H1 (cell line): ENCODE measurements at regions not wholly inside any gene's neighbourhood (a gene's known extent, or its start where the extent isn't known, plus 50 kb on each side); places are given as distances from the start of the nearest gene placed in this dataset.

Experiments used
- CTCF ChIA-PET: fragments of 300-600 bp; sonication (Branson Sonifier 250); formaldehyde crosslinking; loops from one replicate; lab custom pipeline; 2021; ENCODE audit not compliant: partially characterized antibody; lab: Charles Lee
- POLR2A ChIA-PET: fragments of 300-600 bp; sonication (Branson Sonifier 250); formaldehyde crosslinking; loops from one replicate; lab custom pipeline; 2021; ENCODE audit warnings: inconsistent platforms; ENCODE audit not compliant: partially characterized antibody; lab: Charles Lee
- DNase-seq, 2 experiments: peaks; one replicate each; pipeline versions ENCODE4 v3.0.0 to v3.0.0-alpha.2; 2010 to 2022; ENCODE audit warnings: low spot score in 2 of 2, low read depth in 1 of 2, mixed read lengths in 1 of 2
- FAIRE-seq: peaks from 2 replicates; lab custom pipeline; 2011; peaks lifted over from hg19 to GRCh38; lab: Jason Lieb, UNC
- H2AFZ ChIP-seq: 2 replicates; pipeline ENCODE4 v1.8.1; 2012; ENCODE audit warnings: low read length, inconsistent platforms
- H2AK5ac ChIP-seq: 2 replicates; pipeline ENCODE4 v1.6.1; 2013; ENCODE audit warnings: low read depth, low read length
- H2BK120ac ChIP-seq: replicated peaks from 2 replicates; pipeline ENCODE3; 2013; ENCODE audit warnings: low read depth, low read length, inconsistent platforms
- H2BK12ac ChIP-seq: 2 replicates; pipeline ENCODE4 v1.6.1; 2013; ENCODE audit warnings: low read depth, low read length
- H2BK15ac ChIP-seq: 2 replicates; pipeline ENCODE4 v1.6.1; 2013; ENCODE audit warnings: low read length
- H2BK20ac ChIP-seq: 2 replicates; pipeline ENCODE4 v1.6.1; 2013; ENCODE audit warnings: low read length
- H2BK5ac ChIP-seq: 2 replicates; pipeline ENCODE4 v1.6.1; 2013; ENCODE audit warnings: low read depth, low read length
- H3K14ac ChIP-seq: 2 replicates; pipeline ENCODE4 v1.6.1; 2013; ENCODE audit warnings: inconsistent platforms; ENCODE audit not compliant: insufficient read length
- H3K18ac ChIP-seq: 2 replicates; pipeline ENCODE4 v1.6.1; 2013; ENCODE audit warnings: low read length; ENCODE audit errors: extremely low read depth
- H3K23ac ChIP-seq: 2 replicates; pipeline ENCODE4 v1.6.1; 2013; ENCODE audit warnings: inconsistent platforms; ENCODE audit not compliant: insufficient read length
- H3K23me2 ChIP-seq: 2 replicates; pipeline ENCODE4 v1.6.1; 2013; ENCODE audit warnings: low read depth, low read length
- H3K27ac ChIP-seq: 2 replicates; pipeline ENCODE4 v1.6.1; 2011; ENCODE audit warnings: low read depth, low read length, inconsistent platforms
- H3K27me3 ChIP-seq, 4 experiments: replicated peaks in 1 of 4; 1 replicate in 1 of 4; 2 replicates in 3 of 4; pipeline versions ENCODE4 v1.6.1 to v1.8.1; 2011 to 2013; ENCODE audit warnings: low read length in 3 of 4, mild to moderate bottlenecking in 3 of 4, inconsistent platforms in 2 of 4, mixed read lengths in 2 of 4, moderate library complexity in 1 of 4; ENCODE audit not compliant: control insufficient read depth in 3 of 4, insufficient read depth in 3 of 4; ENCODE audit errors: extremely low read depth in 1 of 4
- H3K36me3 ChIP-seq, 4 experiments: 2 replicates each; pipeline versions ENCODE4 v1.6.1 to v1.8.1; 2011 to 2013; ENCODE audit warnings: mild to moderate bottlenecking in 4 of 4, low read length in 3 of 4, moderate library complexity in 2 of 4, control low read depth in 1 of 4, inconsistent platforms in 1 of 4; ENCODE audit not compliant: insufficient read depth in 4 of 4, control insufficient read depth in 2 of 4
- H3K4ac ChIP-seq: replicated peaks from 2 replicates; pipeline ENCODE3; 2013; ENCODE audit warnings: low read length, low read depth, mixed read lengths, inconsistent platforms; ENCODE audit not compliant: insufficient read length
- H3K4me1 ChIP-seq, 4 experiments: replicated peaks in 1 of 4; 1 replicate in 1 of 4; 2 replicates in 3 of 4; pipeline versions ENCODE4 v1.6.1 to v1.8.1; 2011 to 2013; ENCODE audit warnings: low read length in 3 of 4, inconsistent platforms in 2 of 4, mixed read lengths in 1 of 4; ENCODE audit not compliant: insufficient read depth in 4 of 4, control insufficient read depth in 3 of 4
- H3K4me2 ChIP-seq, 2 experiments: 2 replicates each; pipeline versions ENCODE4 v1.6.1 to v1.8.1; 2011 to 2013; ENCODE audit warnings: low read depth in 2 of 2, low read length in 2 of 2, control low read depth in 1 of 2, inconsistent platforms in 1 of 2, mild to moderate bottlenecking in 1 of 2; ENCODE audit not compliant: insufficient read depth in 1 of 2
- H3K4me3 ChIP-seq, 4 experiments: fragments of 200-600, 300-600 bp in 1 of 4; sonication (generic), shearing (Covaris generic), sonication (Bioruptor Twin) in 1 of 4; 2 replicates each; pipeline versions ENCODE4 v1.5.1 to v1.8.1; 2011 to 2016; ENCODE audit warnings: low read length in 4 of 4, low read depth in 3 of 4, control low read depth in 2 of 4, inconsistent platforms in 2 of 4, mild to moderate bottlenecking in 2 of 4, mixed read lengths in 1 of 4, moderate library complexity in 1 of 4; ENCODE audit not compliant: insufficient read depth in 2 of 4; ENCODE audit errors: extremely low read depth in 1 of 4
- H3K56ac ChIP-seq: replicated peaks from 2 replicates; pipeline ENCODE3; 2013; ENCODE audit warnings: low read depth, mild to moderate bottlenecking, mixed read lengths, low read length, inconsistent platforms; ENCODE audit not compliant: insufficient read length
- H3K79me1 ChIP-seq: 2 replicates; pipeline ENCODE4 v1.6.1; 2013; ENCODE audit warnings: low read depth, low read length, control low read depth
- H3K79me2 ChIP-seq, 2 experiments: 2 replicates each; pipeline versions ENCODE4 v1.6.1 to v1.8.1; 2012 to 2013; ENCODE audit warnings: low read length in 2 of 2, mild to moderate bottlenecking in 2 of 2, inconsistent platforms in 1 of 2; ENCODE audit not compliant: insufficient read depth in 2 of 2, control insufficient read depth in 1 of 2
- H3K9ac ChIP-seq, 4 experiments: replicated peaks in 1 of 4; 1 replicate in 1 of 4; 2 replicates in 3 of 4; pipeline versions ENCODE4 v1.6.1 to v1.8.1; 2011 to 2013; ENCODE audit warnings: low read depth in 3 of 4, low read length in 3 of 4, control low read depth in 2 of 4, mild to moderate bottlenecking in 2 of 4, moderate library complexity in 2 of 4, inconsistent platforms in 1 of 4; ENCODE audit errors: extremely low read depth in 1 of 4
- H3K9me3 ChIP-seq, 2 experiments: 2 replicates each; pipeline versions ENCODE4 v1.6.1 to v1.8.1; 2012 to 2013; ENCODE audit warnings: mild to moderate bottlenecking in 2 of 2, moderate library complexity in 2 of 2, control low read depth in 1 of 2, inconsistent platforms in 1 of 2, low read depth in 1 of 2, low read length in 1 of 2, mixed read lengths in 1 of 2; ENCODE audit not compliant: insufficient read depth in 2 of 2
- H4K20me1 ChIP-seq, 2 experiments: replicated peaks in 1 of 2; 2 replicates each; pipeline versions ENCODE3 to v1.8.1; 2011 to 2013; ENCODE audit warnings: inconsistent platforms in 2 of 2, low read length in 2 of 2, mild to moderate bottlenecking in 1 of 2; ENCODE audit not compliant: insufficient read depth in 2 of 2, control insufficient read depth in 1 of 2
- H4K5ac ChIP-seq: 2 replicates; pipeline ENCODE4 v1.6.1; 2013; ENCODE audit warnings: low read length, low read depth, mixed read lengths, inconsistent platforms; ENCODE audit not compliant: insufficient read length
- H4K8ac ChIP-seq: 2 replicates; pipeline ENCODE4 v1.8.0; 2013; ENCODE audit warnings: mild to moderate bottlenecking, moderate library complexity, low read length, inconsistent platforms; ENCODE audit not compliant: insufficient read depth; ENCODE audit errors: extremely low read depth
- H4K91ac ChIP-seq: replicated peaks from 2 replicates; pipeline ENCODE3; 2013; ENCODE audit warnings: low read length, mixed read lengths, inconsistent platforms; ENCODE audit not compliant: insufficient read length
- CBX5 ChIP-seq: fragments of 300-800, 300-1000 bp; sonication (generic); IDR thresholded peaks from 2 replicates; pipeline ENCODE4 v1.7.1; 2016; ENCODE audit warnings: antibody characterized with exemption, low read length, low read depth
- CBX8 ChIP-seq: fragments of 300-800, 300-1000 bp; sonication (generic); IDR thresholded peaks from 2 replicates; pipeline ENCODE4 v1.7.1; 2016; ENCODE audit warnings: low read depth, low read length, borderline replicate concordance
- FOSL1 ChIP-seq: IDR thresholded peaks from 2 replicates; pipeline ENCODE4 v1.6.1; 2011; ENCODE audit warnings: mild to moderate bottlenecking, low read depth, low read length, moderate library complexity; ENCODE audit not compliant: insufficient read depth
- GTF2F1 ChIP-seq: IDR thresholded peaks from 2 replicates; pipeline ENCODE4 v1.6.1; 2012; ENCODE audit warnings: low read depth, low read length, improper control_type of control experiment, borderline replicate concordance
- JUN ChIP-seq: IDR thresholded peaks from 2 replicates; pipeline ENCODE4 v1.6.1; 2011; ENCODE audit warnings: low read depth, mild to moderate bottlenecking, improper control_type of control experiment, low read length
- NANOG ChIP-seq: IDR thresholded peaks from 2 replicates; pipeline ENCODE4 v1.6.1; 2011; ENCODE audit warnings: low read length, low read depth, mild to moderate bottlenecking, inconsistent platforms; ENCODE audit not compliant: insufficient read depth, poor library complexity, severe bottlenecking
- RAD21 ChIP-seq, 2 experiments: IDR thresholded peaks in 1 of 2; conservative IDR thresholded peaks in 1 of 2; 2 replicates each; pipeline ENCODE4 v1.6.1; 2011; ENCODE audit warnings: low read depth in 2 of 2, low read length in 2 of 2, improper control_type of control experiment in 1 of 2, inconsistent platforms in 1 of 2, mild to moderate bottlenecking in 1 of 2, moderate library complexity in 1 of 2
- SP1 ChIP-seq: IDR thresholded peaks from 2 replicates; pipeline ENCODE4 v1.6.1; 2011; ENCODE audit warnings: low read depth, low read length
- SP2 ChIP-seq: IDR thresholded peaks from 2 replicates; pipeline ENCODE4 v1.6.1; 2012; ENCODE audit warnings: mild to moderate bottlenecking, low read length, inconsistent platforms
- TAF1 ChIP-seq: IDR thresholded peaks from 2 replicates; pipeline ENCODE4 v1.6.1; 2011; ENCODE audit warnings: mild to moderate bottlenecking, low read depth, low read length
- TAF7 ChIP-seq: optimal IDR thresholded peaks from 2 replicates; pipeline ENCODE3; 2011; ENCODE audit warnings: low read depth, mild to moderate bottlenecking, inconsistent platforms, low read length, moderate library complexity, borderline replicate concordance
- WGBS, 2 experiments: shearing (Covaris generic) in 1 of 2; methylation state at CpG; one replicate each; pipeline versions ENCODE4 v1.1.6 to v1.1.7; 2013 to 2015; ENCODE audit warnings: low lambda C conversion rate in 2 of 2, mixed read lengths in 2 of 2, inconsistent platforms in 1 of 2, low coverage in 1 of 2, missing lambda C conversion rate in 1 of 2; ENCODE audit not compliant: insufficient replicate concordance in 2 of 2, insufficient coverage in 1 of 2, insufficient read length in 1 of 2; ENCODE audit errors: extremely low coverage in 1 of 2, missing lambda C conversion rate in 1 of 2; 5-methylcytosine and 5-hydroxymethylcytosine counted together
- TF ChIP-seq, protein P1 (sequence below), 3 experiments: IDR thresholded peaks; 1 replicate in 2 of 3; 2 replicates in 1 of 3; pipeline versions ENCODE4 v1.5.1 to v1.6.1; 2011; ENCODE audit warnings: low read length in 3 of 3, mild to moderate bottlenecking in 3 of 3, inconsistent platforms in 2 of 3, low read depth in 1 of 3, moderate library complexity in 1 of 3; ENCODE audit not compliant: insufficient read depth in 1 of 3; ENCODE audit errors: control extremely low read depth in 1 of 3

DNA sequence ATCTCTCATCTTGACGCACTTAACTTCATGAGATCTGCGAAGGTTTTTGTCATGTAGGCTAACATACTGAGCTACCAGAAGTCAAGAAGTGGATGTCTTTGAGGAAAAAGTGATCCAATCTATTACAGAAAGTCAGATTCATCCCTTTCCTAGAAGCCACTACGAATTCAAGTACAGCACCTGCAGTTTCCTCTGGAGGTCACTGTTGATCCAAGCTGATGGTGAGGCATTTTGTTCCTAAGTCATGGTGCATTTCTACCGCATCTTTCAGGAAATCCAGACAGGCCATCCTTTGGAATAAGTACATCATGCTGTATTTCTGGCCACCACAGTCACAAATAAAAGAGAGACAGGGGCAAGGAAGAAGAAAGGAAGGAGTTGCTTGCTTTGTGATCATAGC, 541.0 kb downstream of the CDY2B start:
- H3K18ac ChIP-seq, result no peak overlapping the region
- no peak overlapping the region for H2BK120ac ChIP-seq
- TF ChIP-seq CBX8, result no peak
- TF ChIP-seq TAF1, result no peak
- TF ChIP-seq RAD21 (IDR thresholded peaks at IDR 0.05 in 1 of 2, conservative IDR thresholded peaks at IDR 0.05 in 1 of 2; ENCODE audit: low read depth in 2 of 2, low read length in 2 of 2), result peak; percentile 45 to 62
- no peak for TF ChIP-seq FOSL1
- TF ChIP-seq, protein P1, sequence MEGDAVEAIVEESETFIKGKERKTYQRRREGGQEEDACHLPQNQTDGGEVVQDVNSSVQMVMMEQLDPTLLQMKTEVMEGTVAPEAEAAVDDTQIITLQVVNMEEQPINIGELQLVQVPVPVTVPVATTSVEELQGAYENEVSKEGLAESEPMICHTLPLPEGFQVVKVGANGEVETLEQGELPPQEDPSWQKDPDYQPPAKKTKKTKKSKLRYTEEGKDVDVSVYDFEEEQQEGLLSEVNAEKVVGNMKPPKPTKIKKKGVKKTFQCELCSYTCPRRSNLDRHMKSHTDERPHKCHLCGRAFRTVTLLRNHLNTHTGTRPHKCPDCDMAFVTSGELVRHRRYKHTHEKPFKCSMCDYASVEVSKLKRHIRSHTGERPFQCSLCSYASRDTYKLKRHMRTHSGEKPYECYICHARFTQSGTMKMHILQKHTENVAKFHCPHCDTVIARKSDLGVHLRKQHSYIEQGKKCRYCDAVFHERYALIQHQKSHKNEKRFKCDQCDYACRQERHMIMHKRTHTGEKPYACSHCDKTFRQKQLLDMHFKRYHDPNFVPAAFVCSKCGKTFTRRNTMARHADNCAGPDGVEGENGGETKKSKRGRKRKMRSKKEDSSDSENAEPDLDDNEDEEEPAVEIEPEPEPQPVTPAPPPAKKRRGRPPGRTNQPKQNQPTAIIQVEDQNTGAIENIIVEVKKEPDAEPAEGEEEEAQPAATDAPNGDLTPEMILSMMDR (IDR thresholded peaks at IDR 0.05; ENCODE audit: control extremely low read depth in 1 of 3, insufficient read depth in 1 of 3, low read depth in 1 of 3, low read length in 3 of 3), result peak in 2 of 3 experiments; percentile 48 to 50; a peak in 3 of 4 replicates
- no peak for TF ChIP-seq GTF2F1
- no peak for TF ChIP-seq NANOG
- TF ChIP-seq CBX5, result no peak
- no peak for TF ChIP-seq SP1
- no peak for TF ChIP-seq SP2
- TF ChIP-seq TAF7, result no peak
- no peak for TF ChIP-seq JUN
- H4K20me1 ChIP-seq, result no peaks in the 10 kb centered on the region
- no peaks in the 10 kb centered on the region for H3K9me3 ChIP-seq
- H4K5ac ChIP-seq, result no peak overlapping the region
- H3K4me1 ChIP-seq, result peaks cover 0 to 2% (median 0%) of the 10 kb centered on the region in 4 experiments; a peak in 1 of 7 replicates
- H4K91ac ChIP-seq, result no peak overlapping the region
- H3K79me1 ChIP-seq, result no peaks in the 10 kb centered on the region
- H3K9ac ChIP-seq, result no peak overlapping the region
- no peak overlapping the region for H4K8ac ChIP-seq
- DNase-seq, result no peak
- H3K4me2 ChIP-seq, result no peak overlapping the region
- no peak overlapping the region for H2BK12ac ChIP-seq
- no peak overlapping the region for H3K4me3 ChIP-seq
- no peaks in the 10 kb centered on the region for H3K23me2 ChIP-seq
- CTCF ChIA-PET, result interaction anchor here (1.0 kb wide), 1 partner anchor 8 kb away, joined by 3 read pairs; no protein-coding TSS in a partner anchor
- no peak overlapping the region for H2BK5ac ChIP-seq
- 74% methylated on average over 4 of the region's 4 CpGs; no CpG with 5 or more reads in 1 of the 2 experiments for WGBS, 2 experiments
- H2AK5ac ChIP-seq, result no peak overlapping the region
- no peak overlapping the region for H3K23ac ChIP-seq
- peak; percentile 19 for FAIRE-seq
- H3K27ac ChIP-seq, result no peak overlapping the region
- H3K56ac ChIP-seq, result no peak overlapping the region
- no peak overlapping the region for H2BK15ac ChIP-seq
- no peak overlapping the region for H2BK20ac ChIP-seq
- no peak overlapping the region for H3K14ac ChIP-seq
- H3K27me3 ChIP-seq, result no peaks in the 10 kb centered on the region
- no peaks in the 10 kb centered on the region for H3K36me3 ChIP-seq
- H2AFZ ChIP-seq, result no peak overlapping the region
- no peak overlapping the region for H3K4ac ChIP-seq
- no peaks in the 10 kb centered on the region for H3K79me2 ChIP-seq
- POLR2A ChIA-PET, result no interaction called here
